CD14-positive monocyte (primary cell): ENCODE measurements at regions not wholly inside any gene's neighbourhood (a gene's known extent, or its start where the extent isn't known, plus 50 kb on each side); places are given as distances from the start of the nearest gene placed in this dataset.

Experiments used
- DNase-seq, 3 donors: peaks; one replicate each; pipeline ENCODE4 v3.0.0-alpha.2; 2011 to 2022
- H2AFZ ChIP-seq: 2 replicates; pipeline ENCODE4 v1.6.0; 2012; ENCODE audit warnings: mild to moderate bottlenecking, low read depth, low read length, inconsistent platforms; ENCODE audit not compliant: insufficient read depth, poor library complexity, severe bottlenecking
- H3K27ac ChIP-seq, 2 donors: 1 replicate in 1 of 2; 2 replicates in 1 of 2; pipeline ENCODE4 v1.5.1; 2012 to 2013; ENCODE audit warnings: low read length in 2 of 2, control low read depth in 1 of 2, inconsistent platforms in 1 of 2, low read depth in 1 of 2, mild to moderate bottlenecking in 1 of 2
- H3K27me3 ChIP-seq, 2 donors: one replicate each; pipeline versions ENCODE4 v1.6.0 to v1.6.1; 2011 to 2013; ENCODE audit warnings: low read length in 2 of 2; ENCODE audit not compliant: control insufficient read depth in 2 of 2, insufficient read depth in 2 of 2
- H3K36me3 ChIP-seq, 2 donors: replicated peaks in 1 of 2; 1 replicate in 1 of 2; 2 replicates in 1 of 2; pipeline versions ENCODE4 v1.5.1 to v1.6.1; 2012 to 2013; ENCODE audit warnings: low read length in 2 of 2, control low read depth in 1 of 2, inconsistent platforms in 1 of 2, mild to moderate bottlenecking in 1 of 2; ENCODE audit not compliant: insufficient read depth in 2 of 2, control insufficient read depth in 1 of 2
- H3K4me1 ChIP-seq, 2 donors: 1 replicate in 1 of 2; 2 replicates in 1 of 2; pipeline versions ENCODE4 v1.5.1 to v1.6.1; 2012 to 2013; ENCODE audit warnings: low read length in 2 of 2, control low read depth in 1 of 2, inconsistent platforms in 1 of 2, mild to moderate bottlenecking in 1 of 2, moderate library complexity in 1 of 2; ENCODE audit not compliant: insufficient read depth in 2 of 2, control insufficient read depth in 1 of 2
- H3K4me2 ChIP-seq: replicated peaks from 2 replicates; pipeline ENCODE3; 2012; ENCODE audit warnings: low read length, moderate library complexity, mild to moderate bottlenecking; ENCODE audit not compliant: poor library complexity, severe bottlenecking; ENCODE audit errors: extremely low read depth
- H3K4me3 ChIP-seq, 3 experiments: fragments of 200-600 bp in 1 of 3; sonication (generic) in 1 of 3; replicated peaks in 1 of 3; 1 replicate in 2 of 3; 2 replicates in 1 of 3; pipeline ENCODE4 v1.5.1; 2011 to 2013; ENCODE audit warnings: low read length in 3 of 3, mild to moderate bottlenecking in 3 of 3, control low read depth in 2 of 3, low read depth in 2 of 3, inconsistent platforms in 1 of 3, moderate library complexity in 1 of 3
- H3K79me2 ChIP-seq: 2 replicates; pipeline ENCODE4 v1.6.0; 2012; ENCODE audit warnings: mild to moderate bottlenecking, control low read depth, inconsistent platforms, low read length, moderate library complexity; ENCODE audit not compliant: insufficient read depth
- H3K9ac ChIP-seq: 2 replicates; pipeline ENCODE4 v1.6.0; 2017; ENCODE audit warnings: low read length, mild to moderate bottlenecking; ENCODE audit not compliant: insufficient read depth, poor library complexity, severe bottlenecking
- H3K9me3 ChIP-seq, 2 donors: replicated peaks in 1 of 2; 1 replicate in 1 of 2; 2 replicates in 1 of 2; pipeline versions ENCODE4 v1.5.1 to v1.6.1; 2012 to 2013; ENCODE audit warnings: low read length in 2 of 2, control low read depth in 1 of 2; ENCODE audit not compliant: control insufficient read depth in 1 of 2, insufficient read depth in 1 of 2
- H4K20me1 ChIP-seq: 2 replicates; pipeline ENCODE4 v1.6.0; 2012; ENCODE audit warnings: mild to moderate bottlenecking, low read length, control low read depth, moderate library complexity; ENCODE audit not compliant: insufficient read depth
- H3K27ac Mint-ChIP-seq, 7 donors: one replicate each; pipeline ENCODE4 v1.8.0; 2020; ENCODE audit warnings: mild to moderate bottlenecking in 7 of 7, mixed read lengths in 7 of 7, moderate library complexity in 6 of 7, inconsistent platforms in 2 of 7
- H3K27me3 Mint-ChIP-seq, 3 donors: one replicate each; pipeline ENCODE4 v1.8.0; 2021 to 2022; ENCODE audit warnings: low read depth in 3 of 3, mild to moderate bottlenecking in 3 of 3, mixed read lengths in 3 of 3, moderate library complexity in 3 of 3, inconsistent platforms in 1 of 3
- H3K36me3 Mint-ChIP-seq, 2 donors: one replicate each; pipeline ENCODE4 v1.8.0; 2020; ENCODE audit warnings: mixed read lengths in 2 of 2, inconsistent platforms in 1 of 2, mild to moderate bottlenecking in 1 of 2
- H3K4me1 Mint-ChIP-seq: one replicate; pipeline ENCODE4 v1.8.0; 2020; ENCODE audit warnings: mild to moderate bottlenecking, mixed read lengths
- H3K4me3 Mint-ChIP-seq, 2 donors: one replicate each; pipeline ENCODE4 v1.8.0; 2020; ENCODE audit warnings: mild to moderate bottlenecking in 2 of 2, mixed read lengths in 2 of 2, moderate library complexity in 1 of 2
- H3K9me3 Mint-ChIP-seq, 7 donors: one replicate each; pipeline ENCODE4 v1.8.0; 2020 to 2022; ENCODE audit warnings: mixed read lengths in 7 of 7, mild to moderate bottlenecking in 6 of 7, moderate library complexity in 6 of 7, inconsistent platforms in 2 of 7
- CTCF ChIP-seq: fragments of 200-600 bp; IDR thresholded peaks from one replicate; pipeline ENCODE4 v1.8.0; 2022; ENCODE audit warnings: antibody characterized with exemption, mild to moderate bottlenecking
- WGBS: methylation state at CpG from one replicate; pipeline ENCODE4 v1.1.5; 2013; ENCODE audit warnings: missing lambda C conversion rate; ENCODE audit not compliant: insufficient coverage; 5-methylcytosine and 5-hydroxymethylcytosine counted together
- intact Hi-C, 2 donors: fragments of 100-400 bp; cut with micrococcal nuclease; formaldehyde crosslinking; loops; one replicate each; pipeline versions ENCODE4 v1.15.0 to v1.15.1; 2023

- Histone ChIP-seq H3K27ac (no peak overlapping the region), H3K9me3 (no peaks in the 10 kb centered on the region), H2AFZ (no peak overlapping the region), H3K4me3 (no peak overlapping the region), H3K4me1 (peaks cover under 1 to 3% of the 10 kb centered on the region in 2 donors), H3K36me3 (no peaks in the 10 kb centered on the region), H3K27me3 (no peaks in the 10 kb centered on the region), H3K4me2 (no peak overlapping the region), H3K9ac (no peak overlapping the region), H4K20me1 (no peaks in the 10 kb centered on the region), H3K79me2 (no peaks in the 10 kb centered on the region)
- DNase-seq, result no peak
- H3K27me3 Mint-ChIP-seq, result peaks cover 0 to 2% (median 0%) of the 10 kb centered on the region in 3 donors
- H3K27ac Mint-ChIP-seq, result no peak overlapping the region
- intact Hi-C loops, result loop anchor here in 1 of 2 donors (10.0 kb wide), 1 partner anchor 412 kb away; the partner anchor contains the start of gene PERP
- peaks cover 5% of the 10 kb centered on the region for H3K4me1 Mint-ChIP-seq
- H3K36me3 Mint-ChIP-seq, result no peaks in the 10 kb centered on the region
- H3K4me3 Mint-ChIP-seq, result no peak overlapping the region
- no peaks in the 10 kb centered on the region for H3K9me3 Mint-ChIP-seq
- TF ChIP-seq CTCF, result no peak
Observed at GRCh38 chr6:137692806-137693205, 174.3 kb upstream of the TNFAIP3 start.

GRCh38 chr6:137693711-137694110 lies 173.3 kb upstream of the TNFAIP3 start:
- WGBS, result 100% methylated on average over 1 of the region's 1 CpG
- H3K4me3 ChIP-seq, result no peak overlapping the region
- no peak for DNase-seq

More at GRCh38 chr6:137693711-137694110, 173.3 kb upstream of the TNFAIP3 start:
- Mint-ChIP-seq H3K9me3 (no peaks in the 10 kb centered on the region), H3K27ac (no peak overlapping the region), H3K36me3 (no peaks in the 10 kb centered on the region), H3K4me1 (peaks cover 14% of the 10 kb centered on the region), H3K27me3 (peaks cover 0 to 2% (median 0%) of the 10 kb centered on the region in 3 donors), H3K4me3 (no peak overlapping the region)
- Histone ChIP-seq H3K36me3 (no peaks in the 10 kb centered on the region), H3K27ac (no peak overlapping the region), H3K4me2 (no peak overlapping the region), H2AFZ (no peak overlapping the region), H3K4me1 (peaks cover 9 to 12% of the 10 kb centered on the region in 2 donors), H3K79me2 (no peaks in the 10 kb centered on the region), H3K9me3 (no peaks in the 10 kb centered on the region), H4K20me1 (no peaks in the 10 kb centered on the region), H3K27me3 (no peaks in the 10 kb centered on the region), H3K9ac (no peak overlapping the region)
- no peak for TF ChIP-seq CTCF
- intact Hi-C loops, result loop anchor here in 1 of 2 donors (10.0 kb wide), 1 partner anchor 411 kb away; the partner anchor contains the start of gene PERP
